ENCODE measurements at regions not wholly inside any gene's neighbourhood (a gene's known extent, or its start where the extent isn't known, plus 50 kb on each side); places are given as distances from the start of the nearest gene placed in this dataset.

DNA sequence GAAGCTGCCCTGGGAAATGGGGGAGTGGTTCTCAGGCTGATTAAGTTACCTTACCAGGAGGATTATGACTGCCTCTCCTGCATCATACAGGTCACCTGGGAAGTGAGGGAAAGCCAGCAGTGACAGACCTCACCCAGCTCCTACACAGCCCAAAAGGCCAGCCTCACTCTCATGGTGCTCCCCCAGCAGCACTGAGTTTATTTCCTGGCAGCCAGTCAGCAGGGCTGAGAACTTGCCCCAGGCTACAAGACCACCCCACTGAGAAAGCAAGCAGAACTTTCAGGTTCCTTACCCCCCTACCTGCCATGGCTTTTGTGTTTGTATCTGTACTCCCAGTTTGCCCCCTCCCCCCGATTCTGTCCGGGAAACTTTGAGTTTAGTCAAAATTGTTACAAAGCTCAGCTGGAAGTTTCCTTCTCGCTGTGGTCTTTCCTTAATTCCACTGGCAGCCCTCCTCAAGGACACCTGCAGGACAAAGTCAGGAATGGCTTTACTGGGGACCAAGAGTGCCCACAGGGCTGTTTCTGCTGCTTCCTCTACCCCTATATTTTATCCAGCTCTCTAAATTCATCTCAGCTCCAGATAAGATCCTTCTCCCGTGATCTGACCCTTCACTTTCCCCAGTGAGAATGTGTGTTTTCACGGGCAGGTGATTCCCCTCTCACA is 649.8 kb upstream of the MBL2 start:
- Histone ChIP-seq H2AFZ (ENCODE audit: low read length) (peak overlapping the region; percentile 3), H2BK12ac (ENCODE audit: insufficient read length, low read depth, low read length) (no peak overlapping the region), H3K4ac (ENCODE audit: low read depth, low read length) (no peak overlapping the region), H4K20me1 (ENCODE audit: control insufficient read depth, insufficient read depth, insufficient read length) (no peaks in the 10 kb centered on the region), H4K5ac (ENCODE audit: insufficient read length, low read depth, low read length) (no peak overlapping the region), H3K23me2 (ENCODE audit: insufficient read length, low read depth, low read length, poor library complexity, severe bottlenecking) (no peaks in the 10 kb centered on the region), H2BK120ac (ENCODE audit: low read depth, low read length, poor library complexity, severe bottlenecking) (no peak overlapping the region), H3K56ac (ENCODE audit: insufficient read length, low read depth, low read length) (no peak overlapping the region), H4K8ac (replicated peaks; ENCODE audit: insufficient read length, low read depth, low read length) (no peak overlapping the region), H4K91ac (ENCODE audit: insufficient read length, low read depth, low read length) (no peak overlapping the region), H3K27ac (ENCODE audit: insufficient read length, low read depth, low read length) (no peak overlapping the region), H2BK5ac (ENCODE audit: insufficient read length, low read length) (no peak overlapping the region), H3T11ph (ENCODE audit: low read length) (no peak overlapping the region), H3K23ac (ENCODE audit: insufficient read length, low read depth, low read length) (no peak overlapping the region), H3K79me1 (ENCODE audit: insufficient read depth, low read depth, low read length, poor library complexity, severe bottlenecking) (no peaks in the 10 kb centered on the region), H2AK5ac (ENCODE audit: insufficient read length, low read length) (no peak overlapping the region), H3K79me2 (ENCODE audit: insufficient read depth, low read length) (no peaks in the 10 kb centered on the region), H2BK15ac (ENCODE audit: low read depth, low read length) (no peak overlapping the region), H3K9me3 (ENCODE audit: control insufficient read depth, low read depth, low read length) (peaks cover 17% of the 10 kb centered on the region), H3K27me3 (ENCODE audit: insufficient read depth, low read length) (no peaks in the 10 kb centered on the region), H3K9ac (ENCODE audit: extremely low read depth, insufficient read length, low read length) (no peak overlapping the region), H3K4me1 (ENCODE audit: insufficient read depth, low read length) (no peaks in the 10 kb centered on the region), H3K4me2 (ENCODE audit: insufficient read depth, insufficient read length, low read length) (no peak overlapping the region), H3K18ac (ENCODE audit: insufficient read length, low read depth, low read length) (no peak overlapping the region), H2BK20ac (ENCODE audit: low read depth, low read length, poor library complexity, severe bottlenecking) (no peak overlapping the region), H3K14ac (ENCODE audit: insufficient read depth, low read length) (no peak overlapping the region)
- peaks cover 38 to 81% (median 45%) of the 10 kb centered on the region in 3 experiments for H3K36me3 Mint-ChIP-seq (ENCODE audit: insufficient read depth in 1 of 3, low read depth in 3 of 3)
- DNase-seq = no peak
- H3K4me3 Mint-ChIP-seq = no peak overlapping the region
- H3K27me3 Mint-ChIP-seq (ENCODE audit: low read depth) = no peaks in the 10 kb centered on the region
- H3K27ac Mint-ChIP-seq = peak overlapping the region; percentile 6 to 51 (median 41); a peak in 5 of 7 replicates
- WGBS (ENCODE audit: extremely low coverage, insufficient read length, low lambda C conversion rate) = no CpG with 5 or more reads among the region's 5 CpGs
- peaks cover 33 to 46% of the 10 kb centered on the region in 2 experiments for H3K9me3 Mint-ChIP-seq
- H3K4me1 Mint-ChIP-seq = peaks cover 7 to 8% of the 10 kb centered on the region in 2 experiments
- TF ChIP-seq, protein P1, sequence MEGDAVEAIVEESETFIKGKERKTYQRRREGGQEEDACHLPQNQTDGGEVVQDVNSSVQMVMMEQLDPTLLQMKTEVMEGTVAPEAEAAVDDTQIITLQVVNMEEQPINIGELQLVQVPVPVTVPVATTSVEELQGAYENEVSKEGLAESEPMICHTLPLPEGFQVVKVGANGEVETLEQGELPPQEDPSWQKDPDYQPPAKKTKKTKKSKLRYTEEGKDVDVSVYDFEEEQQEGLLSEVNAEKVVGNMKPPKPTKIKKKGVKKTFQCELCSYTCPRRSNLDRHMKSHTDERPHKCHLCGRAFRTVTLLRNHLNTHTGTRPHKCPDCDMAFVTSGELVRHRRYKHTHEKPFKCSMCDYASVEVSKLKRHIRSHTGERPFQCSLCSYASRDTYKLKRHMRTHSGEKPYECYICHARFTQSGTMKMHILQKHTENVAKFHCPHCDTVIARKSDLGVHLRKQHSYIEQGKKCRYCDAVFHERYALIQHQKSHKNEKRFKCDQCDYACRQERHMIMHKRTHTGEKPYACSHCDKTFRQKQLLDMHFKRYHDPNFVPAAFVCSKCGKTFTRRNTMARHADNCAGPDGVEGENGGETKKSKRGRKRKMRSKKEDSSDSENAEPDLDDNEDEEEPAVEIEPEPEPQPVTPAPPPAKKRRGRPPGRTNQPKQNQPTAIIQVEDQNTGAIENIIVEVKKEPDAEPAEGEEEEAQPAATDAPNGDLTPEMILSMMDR (conservative IDR thresholded peaks at IDR 0.05) = peak; percentile 31; the same call in 2 of the 3 replicates
